ENCODE measurements at regions not wholly inside any gene's neighbourhood (a gene's known extent, or its start where the extent isn't known, plus 50 kb on each side); places are given as distances from the start of the nearest gene placed in this dataset.
"Not testable (repeated sequence)": the region's sequence is repeated elsewhere in the genome, so short reads cannot be mapped to it uniquely, and the experiment has no call there.

- no peak for DNase-seq
Observed at GRCh38 chr13:97520061-97520460, 86.1 kb downstream of the RAP2A start.

GRCh38 chr13:97520866-97521265 is 86.9 kb downstream of the RAP2A start:
- no peak for DNase-seq

DNA sequence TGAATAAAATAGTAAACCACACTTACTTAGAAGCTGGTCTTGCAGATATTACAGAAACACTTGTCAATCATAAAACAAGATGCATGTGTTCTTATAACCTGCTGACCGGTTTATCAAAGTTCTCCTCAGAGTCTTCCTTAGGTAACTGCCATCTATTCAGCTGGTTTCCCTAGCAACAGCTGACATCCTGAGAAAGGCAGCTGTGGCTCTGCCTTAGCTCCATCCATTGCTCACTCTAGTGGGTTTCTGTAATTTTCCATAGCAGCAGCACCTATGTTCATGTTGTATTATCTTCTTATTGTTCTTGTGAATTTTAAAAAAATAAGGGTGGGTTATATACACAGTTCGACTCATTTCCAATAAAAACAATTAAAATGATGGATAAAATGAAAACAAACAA is 87.8 kb downstream of the RAP2A start:
- no peak for DNase-seq

DNA sequence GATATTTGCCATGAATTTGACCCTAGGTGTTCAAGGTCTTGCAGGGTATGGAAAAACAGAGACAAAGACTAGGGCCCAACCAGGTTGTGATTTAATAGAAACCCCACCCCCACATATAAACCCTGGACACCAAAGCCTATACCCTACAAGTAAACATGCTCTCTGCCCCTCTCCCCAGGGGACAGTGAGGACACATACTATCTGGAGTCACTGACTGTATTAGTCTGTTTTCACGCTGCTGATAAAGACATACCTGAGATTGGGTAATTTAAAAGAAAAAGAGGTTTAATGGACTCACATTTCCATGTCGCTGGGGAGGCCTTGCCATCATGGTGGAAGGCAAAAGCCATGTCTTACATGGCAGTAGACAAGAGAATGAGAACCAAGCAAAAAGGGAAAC is 88.3 kb downstream of the RAP2A start:
- DNase-seq, result no peak

DNA sequence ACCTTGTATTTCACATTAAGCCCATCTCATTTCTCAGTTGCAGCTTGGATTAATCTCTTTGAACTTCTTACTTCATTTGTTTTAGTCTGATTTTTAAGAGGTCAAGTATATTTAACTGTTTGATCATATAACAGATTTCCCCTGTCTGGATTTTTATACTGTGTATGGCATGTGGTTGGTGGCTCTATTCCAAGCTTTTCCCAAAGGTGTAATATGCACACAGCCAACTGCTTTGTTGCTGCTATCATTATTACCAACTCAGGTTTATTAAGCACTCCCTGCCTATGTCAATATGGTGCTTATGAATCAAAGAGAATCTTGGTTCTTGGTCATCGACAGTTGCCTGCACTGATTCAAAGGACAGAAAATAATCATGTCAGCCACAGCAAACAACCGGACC is 92.6 kb downstream of the RAP2A start:
- DNase-seq, result no peak

DNA sequence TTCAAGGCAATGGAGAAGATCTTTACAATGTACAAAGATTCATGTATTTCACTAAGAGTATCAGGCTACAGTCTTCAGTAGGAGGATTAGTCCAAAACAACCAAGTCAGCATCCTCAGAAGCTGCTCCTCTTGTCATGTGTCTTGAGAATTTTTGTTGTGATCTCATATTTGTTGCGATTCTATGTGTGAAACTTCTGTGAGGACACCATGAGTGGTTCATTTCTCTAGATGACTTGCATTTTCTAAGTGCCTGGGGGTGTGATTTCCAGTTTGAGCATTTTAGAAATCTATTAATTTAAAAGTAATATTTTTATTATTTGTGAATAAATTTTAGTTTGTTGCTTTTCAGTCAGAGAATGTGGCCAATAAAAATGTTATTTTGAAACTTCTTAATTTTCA is 94.5 kb downstream of the RAP2A start:
- peak in 1 of 3 donors; percentile 5 for DNase-seq

DNA sequence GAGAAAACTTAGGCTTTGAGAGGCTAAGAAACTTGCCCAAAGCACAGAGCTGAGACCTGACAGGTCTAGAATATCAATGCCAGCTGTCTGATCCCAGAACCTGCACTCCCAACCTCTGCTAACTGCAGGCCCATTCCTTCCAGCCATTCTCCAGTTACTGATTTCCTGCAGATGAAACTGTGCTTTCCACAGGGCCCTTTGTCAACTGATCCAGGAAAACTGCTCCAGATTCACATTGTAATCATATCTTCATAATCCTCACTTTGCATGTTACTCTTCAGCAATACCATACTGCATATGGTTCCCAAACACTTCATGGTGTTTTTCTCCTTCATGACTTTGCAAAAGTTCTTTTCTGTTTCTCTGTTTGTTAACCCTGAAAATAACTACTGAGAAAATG is 100.6 kb downstream of the RAP2A start:
- no peak for DNase-seq

DNA sequence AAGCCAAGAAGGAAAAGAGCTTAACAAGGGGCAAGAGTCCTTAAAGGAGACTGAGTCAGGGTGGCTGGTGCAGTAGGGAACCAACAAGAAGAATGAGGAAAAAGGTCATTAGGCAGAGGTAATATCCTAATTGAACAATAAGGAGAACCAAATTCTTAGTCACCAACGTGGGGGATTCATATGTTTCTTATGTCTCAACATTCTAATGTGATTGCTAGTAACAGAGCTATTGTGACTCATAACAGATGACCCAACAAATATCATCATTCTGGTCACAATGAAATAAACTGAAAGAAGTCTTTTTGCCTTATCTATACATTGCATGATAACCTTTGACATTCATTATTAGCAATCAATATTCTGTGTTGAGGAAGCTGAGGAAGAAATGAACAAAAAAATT is 101.6 kb downstream of the RAP2A start:
- DNase-seq, result peak; percentile 19 to 69 (median 42)

DNA sequence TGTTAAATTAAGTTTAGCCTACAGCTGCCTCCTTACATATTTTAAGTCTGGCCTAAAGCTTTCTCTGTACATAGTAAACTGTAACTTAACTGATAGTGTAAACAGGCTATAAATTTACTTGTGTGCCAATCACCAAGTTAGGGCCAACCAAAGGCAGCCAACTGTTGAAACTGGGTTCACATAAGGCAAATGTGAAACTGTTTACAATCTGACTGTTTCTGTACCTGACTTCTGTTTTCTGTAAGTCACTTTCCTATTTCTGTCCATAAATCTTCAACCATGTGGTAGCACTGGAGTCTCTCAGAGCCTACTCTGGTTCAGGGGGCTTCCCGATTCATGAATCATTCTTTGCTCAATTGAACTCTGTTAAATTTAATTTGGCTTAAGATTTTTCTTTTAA is 103.1 kb downstream of the RAP2A start:
- no peak for DNase-seq

- no peak for DNase-seq
Observed at GRCh38 chr13:97538203-97538602, 104.2 kb downstream of the RAP2A start.

- peak in 2 of 3 donors; percentile 12 to 19 for DNase-seq
Observed at GRCh38 chr13:97539651-97540610, 106.0 kb downstream of the RAP2A start.

DNA sequence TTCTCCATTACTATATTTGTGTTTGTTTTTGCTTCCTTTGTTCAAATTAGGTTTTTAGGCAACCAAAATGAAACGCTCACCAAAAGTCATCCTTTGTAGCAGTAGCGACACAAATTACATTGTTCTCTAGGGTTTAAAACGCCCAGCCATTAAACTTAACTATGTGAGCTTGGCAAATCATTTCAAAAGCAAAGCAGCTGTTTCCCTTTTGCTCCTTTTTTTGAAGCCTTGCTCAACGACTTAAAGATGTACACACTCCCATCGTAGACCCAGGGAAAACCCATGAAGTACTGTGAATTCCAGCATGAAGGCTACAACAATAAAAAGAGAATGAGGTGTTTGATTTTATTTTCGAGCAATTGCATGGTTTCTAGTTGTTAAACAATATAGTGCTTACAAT is 106.7 kb downstream of the RAP2A start:
- DNase-seq, result no peak

DNA sequence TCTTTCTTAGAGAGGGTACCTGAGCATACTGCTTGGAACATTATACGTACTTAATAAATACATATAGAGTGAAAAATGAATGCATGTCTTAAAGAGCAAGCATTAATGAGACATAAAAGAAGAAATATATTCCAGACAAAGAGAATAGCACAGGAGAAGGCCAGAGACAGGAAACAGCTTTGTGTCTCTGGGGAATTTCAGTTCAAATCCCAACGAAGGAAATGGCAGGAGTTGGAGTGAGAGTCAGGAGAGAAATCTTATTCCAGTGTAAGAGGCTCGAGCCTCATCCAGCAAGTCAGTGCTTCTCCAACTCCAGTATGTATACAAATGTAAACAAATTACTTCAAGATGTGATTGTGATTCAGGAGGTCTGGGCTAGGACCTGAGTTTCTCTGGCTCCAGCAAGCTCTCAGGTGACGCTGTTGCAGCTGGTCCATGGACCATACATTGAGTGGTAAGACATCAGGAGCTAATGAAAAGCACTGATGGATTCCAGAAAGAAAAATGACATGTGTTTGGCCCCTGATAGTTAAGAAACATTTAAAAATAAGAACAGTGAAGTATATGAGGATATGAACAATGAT is 108.2 kb downstream of the RAP2A start:
- no peak for DNase-seq

- no peak for DNase-seq
Observed at GRCh38 chr13:97544031-97544765, 110.2 kb downstream of the RAP2A start.

- not testable (repeated sequence) for DNase-seq
Observed at GRCh38 chr13:97544971-97545499, 111.1 kb downstream of the RAP2A start.

- DNase-seq, result no peak
Observed at GRCh38 chr13:97548138-97548537, 114.2 kb downstream of the RAP2A start.

DNA sequence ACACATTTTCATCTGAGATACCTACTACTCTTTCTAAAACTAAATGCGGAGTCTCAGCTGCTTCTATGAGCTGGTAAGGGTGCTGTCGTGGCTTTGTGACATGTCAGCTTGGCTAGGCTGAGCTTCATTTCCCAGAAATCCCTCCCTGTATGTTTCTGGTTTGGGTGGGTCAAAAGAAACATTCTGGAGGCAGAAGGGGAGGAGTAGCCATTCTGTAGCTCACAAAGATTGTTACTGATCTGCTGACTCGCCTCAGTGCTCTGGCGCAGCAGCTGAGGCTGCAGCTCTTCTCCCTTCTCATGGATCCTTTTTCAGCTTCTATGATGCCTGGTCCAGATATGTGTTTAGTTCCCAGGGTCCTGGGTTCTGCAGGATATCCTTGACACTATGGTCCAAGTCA is 114.7 kb downstream of the RAP2A start:
- no peak for DNase-seq

DNA sequence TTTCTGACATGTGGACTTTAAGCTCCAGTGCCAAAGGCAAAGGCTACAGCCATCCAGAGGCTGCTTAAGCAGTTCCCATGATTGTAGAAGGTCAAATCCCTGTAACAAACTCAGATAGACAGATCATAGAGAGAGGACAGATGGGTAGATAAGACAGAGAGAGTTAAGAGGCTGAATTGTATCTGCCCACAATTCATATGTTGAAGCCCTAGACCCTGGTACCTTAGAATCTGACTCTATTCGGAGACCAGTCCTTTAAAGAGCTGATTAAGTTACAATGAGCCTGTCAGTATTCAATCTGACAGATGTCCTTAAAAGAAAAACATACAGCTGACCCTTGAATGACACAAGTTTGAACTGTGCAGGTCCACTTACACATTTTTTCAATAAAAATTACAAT is 115.2 kb downstream of the RAP2A start:
- no peak for DNase-seq

- DNase-seq, result no peak
Observed at GRCh38 chr13:97554496-97554895, 120.5 kb downstream of the RAP2A start.

DNA sequence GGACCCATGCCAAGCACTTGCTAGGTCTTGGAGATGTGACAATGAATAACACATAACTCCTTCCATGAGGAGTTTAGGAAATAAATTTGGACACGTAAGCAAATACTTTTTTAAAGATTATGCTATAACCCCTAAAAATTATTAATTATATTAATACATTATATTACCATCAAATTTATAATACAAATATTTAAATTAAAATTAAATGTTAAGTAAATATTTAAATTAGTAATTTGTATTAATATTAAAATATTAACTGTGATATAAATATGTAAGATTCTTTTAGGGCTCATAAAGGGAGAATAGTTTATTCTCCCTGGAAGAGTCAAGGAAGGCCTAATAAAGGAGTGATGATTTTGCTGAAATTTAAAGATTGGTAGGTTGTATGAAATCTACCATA is 121.1 kb downstream of the RAP2A start:
- DNase-seq, result no peak

DNA sequence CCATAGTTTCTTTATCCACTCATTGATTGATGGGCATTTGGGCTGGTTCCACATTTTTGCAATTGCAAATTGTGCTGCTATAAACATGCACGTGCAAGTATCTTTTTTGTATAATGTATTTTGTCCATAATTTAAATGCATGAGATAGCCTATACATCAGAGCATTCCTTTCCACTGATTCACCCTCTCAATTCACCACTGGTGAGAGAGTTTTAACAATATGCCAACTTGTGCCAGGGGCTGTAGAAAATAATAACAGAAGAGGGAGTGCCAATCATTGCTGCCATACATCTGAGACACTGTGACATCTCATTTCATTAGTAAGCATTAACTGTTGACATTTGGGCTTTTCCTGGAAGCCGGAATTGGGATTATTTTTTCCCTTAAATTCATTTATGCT is 125.1 kb downstream of the RAP2A start:
- DNase-seq, result no peak

DNA sequence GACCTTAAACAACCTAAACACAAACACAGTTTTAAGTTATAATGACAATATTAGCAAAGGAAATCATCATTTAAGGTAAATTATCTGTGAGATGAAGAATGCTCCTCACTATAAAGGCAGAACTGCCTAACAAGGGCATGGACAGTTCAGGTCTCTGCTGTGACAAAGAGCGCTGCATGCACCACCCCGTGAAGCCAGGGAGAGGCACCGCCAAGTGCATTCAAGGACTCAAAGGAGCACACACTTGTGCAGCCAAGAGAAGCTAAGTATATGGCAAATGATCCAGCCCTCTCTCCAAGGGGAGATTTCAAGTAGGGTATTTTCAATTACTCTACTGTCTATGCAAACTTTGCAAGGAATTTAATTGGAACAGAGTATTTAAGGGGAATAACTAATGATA is 126.0 kb downstream of the RAP2A start:
- DNase-seq, result no peak

DNA sequence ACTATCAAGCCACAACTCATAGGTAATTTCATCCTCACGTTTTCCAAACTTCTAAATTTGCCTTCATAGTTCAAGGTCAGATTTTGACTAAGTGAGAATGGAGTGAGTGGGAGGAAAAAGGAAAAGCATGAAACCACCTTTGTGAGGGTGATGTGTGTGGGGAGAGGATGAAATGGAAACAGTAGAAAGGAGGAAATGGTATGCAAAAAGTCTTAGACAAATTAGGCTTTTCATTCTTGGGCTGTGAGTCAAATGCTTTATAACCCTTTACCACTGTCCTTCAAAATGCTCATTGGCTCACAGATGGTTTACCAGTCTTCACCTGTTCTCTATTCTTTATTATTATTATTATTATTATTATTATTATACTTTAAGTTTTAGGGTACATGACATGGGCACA is 127.2 kb downstream of the RAP2A start:
- DNase-seq, result no peak

DNA sequence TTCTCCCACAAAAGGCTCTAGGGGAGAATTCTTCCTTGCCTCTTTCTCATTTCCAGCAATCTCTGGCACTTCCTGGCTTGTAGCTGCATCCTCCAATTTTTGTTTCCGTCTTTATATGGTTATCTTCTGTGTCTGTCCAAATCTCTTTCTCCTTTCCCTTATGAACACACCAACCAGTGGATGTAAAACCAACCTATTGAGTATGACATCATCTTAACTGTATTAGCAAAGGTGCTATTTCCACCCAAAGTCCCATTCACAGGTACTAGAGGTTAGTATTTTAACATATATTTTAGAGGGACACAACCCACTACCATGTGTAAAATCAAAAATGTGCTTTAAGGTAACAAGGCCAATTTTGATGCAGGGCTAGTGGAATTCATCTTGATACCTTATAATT is 129.0 kb downstream of the RAP2A start:
- no peak for DNase-seq

All from suppressor macrophage treated with lipopolysaccharide for 1 hour (primary cell).